ENCODE measurements at regions not wholly inside any gene's neighbourhood (a gene's known extent, or its start where the extent isn't known, plus 50 kb on each side); places are given as distances from the start of the nearest gene placed in this dataset.

GRCh38 chr11:28919194-28919593 is 811.0 kb downstream of the METTL15 start:
- TF ChIP-seq POLR2AphosphoS5 (IDR thresholded peaks at IDR 0.05; ENCODE audit: borderline replicate concordance, low read depth, low read length) (no peak), EZH2 (IDR thresholded peaks at IDR 0.05) (no peak), FOXP2 (optimal IDR thresholded peaks at IDR 0.05; ENCODE audit: control extremely low read depth, extremely low read length, insufficient read depth) (no peak)
